ENCODE measurements at regions not wholly inside any gene's neighbourhood (a gene's known extent, or its start where the extent isn't known, plus 50 kb on each side); places are given as distances from the start of the nearest gene placed in this dataset.

GRCh38 chr6:95503568-95503967, 73.8 kb upstream of the MANEA start:
- 90% methylated on average over 1 of the region's 1 CpG; no CpG with 5 or more reads in 1 of the 2 experiments for WGBS, 2 experiments (ENCODE audit: extremely low coverage in 1 of 2, insufficient coverage in 1 of 2, insufficient read length in 1 of 2, insufficient replicate concordance in 2 of 2, low coverage in 1 of 2, low lambda C conversion rate in 2 of 2, missing lambda C conversion rate in 1 of 2)
- Histone ChIP-seq H3K4me1 (replicated peaks in 1 of 4; ENCODE audit: control insufficient read depth in 3 of 4, insufficient read depth in 4 of 4, low read length in 3 of 4) (no peaks in the 10 kb centered on the region), H2AFZ (ENCODE audit: low read length) (no peak overlapping the region), H3K9me3 (ENCODE audit: insufficient read depth in 2 of 2, low read depth in 1 of 2, low read length in 1 of 2) (0 out of 4 replicates have a peak, but pooled peaks cover 0 to 5% of the 10 kb centered on the region in 2 experiments), H3K23ac (ENCODE audit: insufficient read length) (no peak overlapping the region), H2BK12ac (ENCODE audit: low read depth, low read length) (no peak overlapping the region), H4K8ac (ENCODE audit: extremely low read depth, insufficient read depth, low read length) (no peak overlapping the region), H4K20me1 (replicated peaks in 1 of 2; ENCODE audit: control insufficient read depth in 1 of 2, insufficient read depth in 2 of 2, low read length in 2 of 2) (no peaks in the 10 kb centered on the region), H4K91ac (replicated peaks; ENCODE audit: insufficient read length, low read length) (no peak overlapping the region), H3K4me3 (ENCODE audit: extremely low read depth in 1 of 4, insufficient read depth in 2 of 4, low read depth in 3 of 4, low read length in 4 of 4) (no peak overlapping the region), H3K56ac (replicated peaks; ENCODE audit: insufficient read length, low read depth, low read length) (no peak overlapping the region), H3K23me2 (ENCODE audit: low read depth, low read length) (no peaks in the 10 kb centered on the region), H3K36me3 (ENCODE audit: control insufficient read depth in 2 of 4, insufficient read depth in 4 of 4, low read length in 3 of 4) (no peaks in the 10 kb centered on the region), H2BK5ac (ENCODE audit: low read depth, low read length) (no peak overlapping the region), H3K14ac (ENCODE audit: insufficient read length) (no peak overlapping the region), H2AK5ac (ENCODE audit: low read depth, low read length) (no peak overlapping the region), H2BK15ac (ENCODE audit: low read length) (no peak overlapping the region), H3K9ac (replicated peaks in 1 of 4; ENCODE audit: extremely low read depth in 1 of 4, low read depth in 3 of 4, low read length in 3 of 4) (no peak overlapping the region), H2BK20ac (ENCODE audit: low read length) (no peak overlapping the region), H3K27me3 (replicated peaks in 1 of 4; ENCODE audit: control insufficient read depth in 3 of 4, extremely low read depth in 1 of 4, insufficient read depth in 3 of 4, low read length in 3 of 4) (no peaks in the 10 kb centered on the region), H3K18ac (ENCODE audit: extremely low read depth, low read length) (no peak overlapping the region), H3K79me1 (ENCODE audit: low read depth, low read length) (no peaks in the 10 kb centered on the region), H4K5ac (ENCODE audit: insufficient read length, low read depth, low read length) (no peak overlapping the region), H2BK120ac (replicated peaks; ENCODE audit: low read depth, low read length) (no peak overlapping the region), H3K79me2 (ENCODE audit: control insufficient read depth in 1 of 2, insufficient read depth in 2 of 2, low read length in 2 of 2) (no peaks in the 10 kb centered on the region), H3K4ac (replicated peaks; ENCODE audit: insufficient read length, low read depth, low read length) (no peak overlapping the region), H3K4me2 (ENCODE audit: insufficient read depth in 1 of 2, low read depth in 2 of 2, low read length in 2 of 2) (no peak overlapping the region), H3K27ac (ENCODE audit: low read depth, low read length) (no peak overlapping the region)
- CTCF ChIA-PET (ENCODE audit: partially characterized antibody) = no interaction called here
- POLR2A ChIA-PET (ENCODE audit: partially characterized antibody) = no interaction called here
- FAIRE-seq (no peak), DNase-seq (ENCODE audit: low read depth in 1 of 2, low spot score in 2 of 2) (no peak)
- TF ChIP-seq EGR1 (IDR thresholded peaks at IDR 0.05; ENCODE audit: borderline replicate concordance, low read depth, low read length) = no peak
- no peak for TF ChIP-seq CEBPB (IDR thresholded peaks at IDR 0.05; ENCODE audit: low read depth, low read length)
- no peak for TF ChIP-seq HDAC2 (IDR thresholded peaks at IDR 0.05; ENCODE audit: borderline replicate concordance in 1 of 2, low read depth in 2 of 2, low read length in 2 of 2)
- TF ChIP-seq CTBP2 (IDR thresholded peaks at IDR 0.05; ENCODE audit: borderline replicate concordance, insufficient read depth, insufficient read length, low read length) = no peak
- TF ChIP-seq RXRA (IDR thresholded peaks at IDR 0.05; ENCODE audit: insufficient read depth, low read depth, low read length) = no peak
- TF ChIP-seq NANOG (IDR thresholded peaks at IDR 0.05; ENCODE audit: insufficient read depth, low read depth, low read length, poor library complexity, severe bottlenecking) = no peak
- no peak for TF ChIP-seq E2F6 (IDR thresholded peaks at IDR 0.05)
- no peak for TF ChIP-seq KDM5A (IDR thresholded peaks at IDR 0.05; ENCODE audit: low read length)
- no peak for TF ChIP-seq CREB1 (IDR thresholded peaks at IDR 0.05)
- no peak for TF ChIP-seq POLR2AphosphoS5 (IDR thresholded peaks at IDR 0.05; ENCODE audit: low read depth, low read length)
- TF ChIP-seq BRCA1 (IDR thresholded peaks at IDR 0.05; ENCODE audit: low read depth, low read length) = no peak
